Fibroblast of mammary gland (primary cell): ENCODE measurements at regions not wholly inside any gene's neighbourhood (a gene's known extent, or its start where the extent isn't known, plus 50 kb on each side); places are given as distances from the start of the nearest gene placed in this dataset.

Experiments used
- DNase-seq: peaks from one replicate; pipeline ENCODE4 v3.0.0-alpha.2; 2010; ENCODE audit warnings: low read depth
- H3K4me3 ChIP-seq: 2 replicates; pipeline ENCODE4 v1.5.1; 2011; ENCODE audit warnings: low read depth, mild to moderate bottlenecking, low read length, moderate library complexity; ENCODE audit not compliant: control insufficient read depth
- CTCF ChIP-seq: conservative IDR thresholded peaks from 2 replicates; pipeline ENCODE4 v1.5.1; 2011; ENCODE audit warnings: low read depth, low read length, inconsistent platforms; ENCODE audit not compliant: control insufficient read depth, insufficient read depth

DNA sequence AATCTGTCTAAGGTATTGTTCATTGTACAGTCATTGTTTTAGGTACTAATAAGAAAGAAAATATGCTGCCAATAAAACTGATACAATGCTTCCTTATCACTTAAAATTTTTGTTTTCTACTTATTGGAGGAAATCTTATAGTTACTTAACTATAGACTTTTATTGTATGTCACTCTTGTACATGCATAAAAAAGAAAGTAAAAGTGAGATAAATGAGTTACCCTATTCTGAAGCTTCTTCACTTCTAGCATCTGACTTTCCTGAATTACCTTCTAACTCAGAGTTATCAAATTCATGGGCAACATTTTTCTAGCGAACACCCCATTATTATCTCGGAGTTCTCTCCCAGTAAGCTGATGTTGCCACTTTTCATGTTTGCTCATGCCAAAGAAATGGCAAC lies 504.9 kb downstream of the SH2D4B start:
- no peak for DNase-seq
- no peak overlapping the region for H3K4me3 ChIP-seq
- TF ChIP-seq CTCF, result no peak

- TF ChIP-seq CTCF, result no peak
- DNase-seq, result no peak
Measured at GRCh38 chr10:81065474-81065873, 527.8 kb downstream of the SH2D4B start.

DNA sequence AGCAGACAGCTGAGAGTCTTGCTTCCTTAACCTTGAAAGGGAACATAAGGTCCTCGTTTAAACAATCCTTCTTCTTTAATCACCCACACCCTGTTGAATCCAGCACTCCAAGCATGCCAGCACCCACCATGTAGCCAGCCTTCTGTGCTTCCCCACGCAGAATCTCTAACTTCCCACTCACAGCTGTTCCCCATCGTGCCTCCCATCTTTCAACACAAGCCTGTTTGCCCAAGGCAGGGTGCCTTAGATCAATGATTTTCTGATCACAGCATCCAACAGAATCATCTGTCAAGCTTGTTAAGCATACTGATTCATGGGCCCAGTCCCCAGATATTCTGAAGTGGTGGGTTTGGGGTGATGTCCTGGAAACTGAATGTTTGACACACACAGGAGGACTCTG lies 530.8 kb downstream of the SH2D4B start:
- DNase-seq, result no peak
- TF ChIP-seq CTCF, result no peak
- H3K4me3 ChIP-seq, result no peak overlapping the region

More at GRCh38 chr10:81065474-81065873, 527.8 kb downstream of the SH2D4B start:
- H3K4me3 ChIP-seq, result no peak overlapping the region

DNA sequence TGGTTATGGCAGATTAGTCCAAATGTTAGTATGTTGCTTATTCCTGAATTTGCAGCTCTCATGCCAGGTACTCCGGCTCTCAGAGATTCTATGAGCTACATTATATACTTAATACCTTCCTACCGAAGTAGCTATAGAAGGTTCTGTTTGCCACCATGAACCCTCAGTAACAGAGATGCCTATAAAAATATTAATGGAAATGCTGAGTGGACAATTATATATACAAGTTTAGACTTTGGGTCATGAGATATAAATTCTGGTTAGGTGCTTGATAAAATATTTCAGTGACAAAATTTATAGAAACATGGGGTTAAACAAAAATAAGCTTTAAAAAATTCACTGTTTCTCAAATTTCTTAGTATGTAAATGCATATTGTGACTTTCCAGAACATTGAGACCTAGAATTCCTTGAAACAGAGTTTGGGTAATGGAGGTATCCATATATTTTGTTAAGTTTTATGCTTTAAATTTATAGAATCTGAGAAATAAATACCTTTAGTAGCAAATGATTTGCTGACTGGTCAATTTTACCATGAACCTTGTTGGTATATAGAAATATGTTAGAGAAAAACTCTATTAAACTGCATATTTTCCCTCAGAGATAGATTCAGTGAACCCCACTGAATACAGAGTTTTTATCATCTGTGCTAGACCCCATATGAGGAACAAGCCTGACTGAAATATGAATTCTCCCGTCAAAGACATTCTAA lies 533.5 kb downstream of the SH2D4B start:
- DNase-seq, result no peak
- no peak for TF ChIP-seq CTCF
- H3K4me3 ChIP-seq, result no peak overlapping the region

GRCh38 chr10:81073155-81073554 lies 535.5 kb downstream of the SH2D4B start:
- H3K4me3 ChIP-seq, result no peak overlapping the region
- DNase-seq, result no peak
- TF ChIP-seq CTCF, result no peak

DNA sequence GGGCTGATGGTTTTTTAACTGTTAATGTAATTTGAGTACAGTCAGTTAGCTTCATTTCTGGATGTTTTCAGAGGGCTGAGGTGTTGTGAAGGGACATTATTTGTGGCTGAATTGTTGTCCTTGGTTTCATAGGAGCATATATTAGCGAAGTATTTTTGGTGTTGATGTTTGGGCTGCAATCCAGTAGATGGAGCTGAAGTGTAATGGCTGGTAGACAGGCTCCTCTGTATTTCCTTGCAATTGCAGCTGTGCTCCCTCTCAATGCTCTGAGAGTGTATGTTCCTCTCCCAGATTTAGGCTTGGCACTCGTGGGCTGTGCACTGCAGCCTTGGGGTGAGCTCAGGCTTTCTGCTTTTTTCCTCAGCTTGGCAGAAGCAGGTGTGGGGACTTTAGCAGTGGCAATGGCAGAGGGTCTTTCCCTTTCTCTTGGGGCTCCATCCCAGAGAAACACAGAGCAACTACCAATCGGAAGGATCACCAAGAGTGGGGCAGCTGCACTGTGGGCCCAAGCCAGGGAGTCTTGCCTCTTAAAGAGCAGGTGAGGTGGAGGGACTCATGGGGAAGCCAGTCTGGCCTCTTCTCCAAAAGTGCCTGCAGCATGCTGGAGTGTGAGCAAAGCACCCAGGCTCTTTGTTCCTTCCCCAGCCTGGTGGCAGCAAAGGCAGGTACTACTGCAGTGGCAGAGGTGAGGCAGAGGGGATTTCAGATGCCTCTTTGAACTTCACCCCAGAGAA lies 544.4 kb downstream of the SH2D4B start:
- no peak for DNase-seq
- H3K4me3 ChIP-seq, result no peak overlapping the region
- no peak for TF ChIP-seq CTCF
